GM18858 (cell line): ENCODE measurements at regions not wholly inside any gene's neighbourhood (a gene's known extent, or its start where the extent isn't known, plus 50 kb on each side); places are given as distances from the start of the nearest gene placed in this dataset.

ENCODE experiments used
- ATAC-seq: cut with Tn5 transposase; IDR thresholded peaks from one replicate; pipeline ENCODE4 v1.9.1; 2021; ENCODE audit not compliant: unreplicated experiment

DNA sequence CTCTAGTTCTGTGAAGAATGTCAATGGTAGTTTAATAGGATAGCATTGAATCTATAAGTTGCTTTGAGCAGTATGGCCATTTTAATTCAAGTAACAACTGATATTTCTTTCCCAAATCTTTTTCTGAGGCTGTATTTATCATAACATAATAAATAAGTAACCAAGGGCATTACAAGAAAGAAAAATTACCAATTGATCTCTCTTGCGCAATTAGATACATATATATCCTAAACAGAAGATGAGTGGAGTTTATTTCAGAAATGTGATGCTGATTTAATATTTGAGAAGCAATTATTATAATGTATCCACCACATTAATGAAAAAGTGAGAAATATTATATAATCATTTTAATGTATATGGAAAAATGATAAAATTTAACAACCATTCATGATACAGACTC, 802.5 kb upstream of the AGA start:
- no peak for ATAC-seq

DNA sequence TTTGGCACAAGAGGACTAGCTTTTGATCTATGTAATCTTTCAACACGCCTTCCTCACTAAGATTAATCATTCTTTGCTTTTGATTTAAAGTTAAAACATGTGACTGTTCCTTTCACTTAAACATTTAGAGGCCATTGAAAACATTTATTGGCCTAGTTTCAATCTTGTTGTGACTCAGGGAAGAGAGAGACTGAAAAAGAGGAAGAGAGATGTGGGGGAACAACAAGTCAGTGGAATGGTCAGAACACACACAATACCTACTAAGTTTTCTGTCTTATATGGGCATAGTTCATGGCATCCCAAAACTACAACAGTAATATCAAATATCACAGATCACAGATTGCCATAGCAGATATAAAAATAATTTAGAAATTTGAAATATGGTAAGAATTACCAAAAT, 812.9 kb upstream of the AGA start:
- no peak for ATAC-seq

DNA sequence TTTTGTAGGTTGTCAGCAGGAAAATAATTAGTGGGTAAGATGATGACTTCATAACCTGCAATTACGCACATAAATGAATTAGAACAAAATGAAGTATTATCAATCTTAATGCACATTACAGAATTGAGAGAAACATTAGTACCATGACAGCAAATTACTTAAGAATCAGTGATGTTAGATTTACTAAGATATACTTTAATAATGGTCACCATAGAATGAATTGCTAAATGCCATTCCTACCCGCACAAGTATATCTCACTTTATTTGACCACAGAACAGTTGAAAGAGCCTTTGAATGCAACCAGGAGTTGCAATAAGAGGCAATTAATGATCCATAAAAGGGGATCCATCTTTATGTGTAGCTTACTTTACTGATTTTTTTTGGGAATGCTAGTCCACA, 816.4 kb upstream of the AGA start:
- no peak for ATAC-seq

DNA sequence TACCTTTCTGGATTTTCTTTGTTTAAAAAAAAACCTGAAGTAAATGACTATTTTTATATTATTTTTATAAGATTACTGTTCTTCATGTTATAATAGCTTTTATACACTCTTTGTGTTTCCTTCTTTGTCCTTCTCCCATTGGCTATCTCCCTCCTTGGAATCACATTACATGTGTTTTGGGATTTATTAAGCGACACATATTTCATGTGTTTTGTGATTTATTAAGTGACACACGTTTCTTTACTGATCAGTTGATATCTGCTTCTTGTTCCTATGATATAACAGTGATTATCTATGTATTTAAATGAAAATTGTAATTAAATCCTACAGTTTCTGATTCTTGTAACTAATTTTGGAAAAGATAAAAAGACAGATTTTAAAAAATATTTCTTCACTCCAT, 817.3 kb upstream of the AGA start:
- ATAC-seq: no peak

DNA sequence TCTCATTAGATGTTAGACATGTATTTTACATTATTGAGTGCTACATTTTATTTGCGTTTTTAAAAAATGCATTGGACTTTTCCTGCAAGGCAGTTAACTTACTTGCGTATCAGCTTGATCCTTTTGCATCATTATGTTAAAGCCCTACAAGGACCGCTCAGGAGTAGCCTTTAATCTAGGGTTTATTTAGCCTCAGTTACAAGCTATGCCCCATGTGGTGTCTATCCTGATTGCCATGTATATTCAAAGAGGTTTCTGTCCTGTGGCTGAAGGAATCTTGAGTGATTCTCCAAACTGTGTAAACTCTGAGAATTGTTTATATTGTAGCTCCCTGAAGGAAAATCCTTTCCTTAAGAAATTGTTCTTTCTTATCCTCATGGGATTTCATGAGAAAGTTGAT, 821.8 kb upstream of the AGA start:
- ATAC-seq: no peak

DNA sequence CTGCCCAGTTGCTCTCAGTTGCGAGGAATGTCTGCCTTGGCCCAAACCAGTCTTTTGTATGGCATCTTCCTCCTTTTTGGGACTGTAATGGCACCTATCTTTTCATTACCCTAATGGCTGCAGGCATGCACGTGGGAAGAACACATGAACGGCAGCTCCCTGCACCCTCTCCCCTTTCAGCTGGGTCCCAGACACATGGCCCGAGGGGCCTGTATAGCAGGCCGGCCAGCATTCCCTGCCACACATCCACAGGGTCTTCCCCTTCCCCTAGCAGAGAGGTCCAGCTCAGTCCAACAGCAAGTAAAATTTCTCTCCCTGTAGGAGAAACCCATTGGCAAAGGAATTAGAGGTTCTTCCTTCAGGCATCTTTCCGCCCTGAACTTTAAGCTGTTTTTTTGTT, 829.1 kb upstream of the AGA start:
- ATAC-seq: no peak

DNA sequence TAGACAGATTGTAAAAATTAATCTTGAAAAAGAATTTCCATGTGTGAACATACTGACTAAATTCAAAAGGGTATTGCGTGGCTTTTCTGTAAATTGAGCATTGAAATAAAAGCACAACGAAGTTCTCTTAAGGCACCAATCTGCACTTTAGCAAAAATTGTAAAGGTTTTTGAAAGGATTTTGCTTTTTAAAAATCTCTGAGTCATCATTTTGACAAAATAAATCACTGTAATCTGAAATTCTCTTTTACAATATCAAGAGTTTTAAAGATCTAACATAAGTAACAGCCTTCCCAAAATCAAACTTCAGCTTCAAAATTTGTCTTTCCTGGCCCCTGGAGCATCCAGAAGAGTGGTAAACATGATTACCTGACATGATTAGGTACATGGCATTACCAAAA, 830.9 kb upstream of the AGA start:
- no peak for ATAC-seq

DNA sequence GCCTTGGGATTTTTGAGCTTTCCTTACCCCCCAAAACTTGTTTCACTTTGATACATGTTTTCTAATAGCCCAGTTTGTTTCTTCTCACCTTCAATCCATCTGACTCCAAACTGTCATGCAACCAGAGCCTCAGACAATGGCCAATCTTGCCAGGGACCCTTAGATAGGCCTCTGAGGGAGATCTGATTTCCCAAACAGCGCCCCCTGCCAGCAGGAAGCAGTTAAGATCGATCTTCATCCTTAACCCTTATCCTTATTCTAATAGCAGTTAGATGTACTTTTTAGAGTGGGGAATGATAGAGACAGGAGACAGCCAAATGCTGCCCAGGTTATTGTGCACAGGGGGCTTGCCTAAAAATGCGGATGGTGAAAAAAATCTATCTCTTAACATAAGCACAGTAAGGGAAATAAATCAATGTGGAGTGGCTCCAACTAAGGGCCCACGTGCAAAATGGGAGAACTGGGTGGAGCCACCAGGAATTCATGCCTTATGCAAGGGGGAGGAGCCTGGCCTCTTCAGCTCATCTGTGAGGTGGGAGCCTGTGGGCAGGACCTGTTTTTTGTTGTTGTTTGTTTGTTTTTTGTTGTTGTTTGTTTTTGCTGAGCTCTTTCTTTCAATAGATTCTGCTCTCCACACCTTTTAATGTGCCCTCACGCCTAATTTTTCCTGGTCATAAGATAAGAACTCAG, 833.6 kb upstream of the AGA start:
- no peak for ATAC-seq

DNA sequence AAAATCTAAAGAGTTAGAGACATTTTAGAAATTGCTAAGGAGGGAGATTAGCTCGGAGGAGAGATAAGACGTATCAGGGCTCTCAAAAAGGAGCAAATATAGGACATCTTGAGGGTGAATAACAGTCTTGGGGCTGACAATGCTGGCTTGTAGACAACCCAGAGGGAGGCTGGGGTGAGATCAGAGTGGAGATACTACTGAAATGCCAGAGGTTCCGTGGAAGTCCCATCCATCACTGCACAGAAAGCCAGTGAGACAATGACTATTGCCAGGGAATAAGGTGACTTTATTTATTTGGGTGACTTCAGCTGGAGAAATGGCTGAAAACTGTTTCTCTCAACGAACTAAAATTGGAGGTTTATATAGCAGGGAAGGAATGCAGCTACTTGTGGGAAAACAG, 838.1 kb upstream of the AGA start:
- ATAC-seq: no peak

DNA sequence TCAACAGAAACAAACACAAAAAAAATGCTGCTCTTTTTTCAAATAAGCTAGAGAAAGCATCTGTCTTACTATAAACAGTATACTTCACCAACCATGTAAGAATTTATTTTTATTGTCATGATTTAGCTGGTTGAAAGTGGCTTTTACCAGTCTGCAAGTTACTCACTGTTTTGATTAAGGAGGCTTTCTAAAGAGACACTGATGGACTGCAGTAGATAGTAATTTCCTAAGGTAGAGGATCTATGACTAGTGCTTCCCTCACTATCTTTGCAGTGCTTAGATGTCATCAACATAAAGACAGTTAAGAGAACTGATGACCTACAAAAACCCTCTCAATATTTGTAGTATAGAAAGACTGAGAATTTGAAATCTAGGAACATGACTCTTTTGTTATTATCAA, 846.2 kb upstream of the AGA start:
- ATAC-seq: no peak

DNA sequence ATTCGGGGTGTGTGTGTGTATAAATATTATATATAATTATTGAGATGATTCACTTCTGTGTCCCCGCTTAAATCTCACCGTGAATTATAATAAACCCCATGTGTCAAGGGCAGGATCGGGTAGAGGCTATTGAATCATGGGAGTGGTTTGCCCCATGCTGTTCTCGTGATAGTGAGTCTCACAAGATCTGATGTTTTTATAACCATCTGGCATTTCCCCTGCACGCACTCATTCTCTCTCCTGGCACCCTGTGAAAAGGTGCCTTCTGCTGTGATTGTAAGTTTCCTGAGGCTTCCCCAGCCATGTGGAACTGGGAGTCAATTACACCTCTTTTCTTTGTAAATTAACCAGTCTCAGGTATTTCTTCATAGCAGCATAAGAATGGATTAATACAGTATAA, 851.4 kb upstream of the AGA start:
- ATAC-seq: no peak

DNA sequence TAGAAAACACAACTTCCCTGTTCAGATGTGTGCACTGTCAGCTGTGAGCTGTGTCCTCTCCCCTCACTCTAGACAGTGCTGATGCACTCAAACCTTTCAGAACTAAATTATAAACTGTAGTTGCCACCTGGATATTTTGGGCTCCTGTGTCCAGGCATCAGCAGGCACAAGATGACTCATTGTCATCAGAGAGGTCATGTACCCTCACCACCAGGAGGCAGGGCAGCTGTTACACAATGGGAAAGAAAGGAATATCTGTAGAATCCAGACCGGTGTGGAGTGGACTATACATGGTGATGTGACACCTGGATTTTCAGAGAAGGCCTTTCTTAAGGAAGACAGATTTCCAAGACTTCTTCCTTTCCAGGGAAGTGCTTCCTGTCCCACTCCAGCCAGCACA, 854.4 kb upstream of the AGA start:
- no peak for ATAC-seq

DNA sequence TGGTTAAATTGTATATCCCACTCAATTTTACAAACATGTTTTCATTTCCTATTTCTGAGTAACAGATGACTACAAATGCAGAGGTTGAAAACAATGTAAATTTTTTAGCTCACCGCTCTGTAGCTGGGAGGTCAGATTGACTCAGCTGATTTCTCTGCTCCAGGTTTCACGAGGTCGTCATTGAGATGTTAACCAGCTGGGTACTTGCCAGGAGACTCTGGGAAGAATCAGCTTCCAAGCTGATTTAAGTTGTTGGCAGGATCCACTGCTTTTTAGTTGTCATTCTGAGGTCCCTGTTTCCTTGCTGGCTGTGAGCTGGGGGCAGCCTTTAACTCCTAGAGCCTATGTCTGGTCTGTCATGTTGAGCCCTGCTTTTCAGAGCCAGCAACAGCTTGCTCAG, 864.3 kb upstream of the AGA start:
- no peak for ATAC-seq

DNA sequence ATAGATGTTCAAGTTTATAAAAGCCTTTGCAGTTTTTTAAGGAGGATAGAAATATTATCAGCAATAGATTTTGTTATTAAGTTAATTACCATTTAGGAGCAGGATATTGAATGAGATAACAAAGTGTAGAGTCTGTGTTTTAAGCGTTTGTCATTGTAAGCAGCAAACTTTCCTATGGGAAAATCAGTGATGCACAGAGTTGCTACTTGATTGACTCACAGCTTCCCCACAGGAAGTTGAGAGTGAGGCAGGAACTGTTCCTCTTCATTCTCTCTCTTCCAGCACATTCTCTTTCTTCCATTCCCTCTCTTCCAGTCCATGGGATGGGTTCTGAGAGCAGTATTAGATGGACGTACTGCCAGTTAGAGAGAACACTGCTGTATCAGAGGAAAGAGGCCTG, 867.7 kb upstream of the AGA start:
- ATAC-seq: no peak

DNA sequence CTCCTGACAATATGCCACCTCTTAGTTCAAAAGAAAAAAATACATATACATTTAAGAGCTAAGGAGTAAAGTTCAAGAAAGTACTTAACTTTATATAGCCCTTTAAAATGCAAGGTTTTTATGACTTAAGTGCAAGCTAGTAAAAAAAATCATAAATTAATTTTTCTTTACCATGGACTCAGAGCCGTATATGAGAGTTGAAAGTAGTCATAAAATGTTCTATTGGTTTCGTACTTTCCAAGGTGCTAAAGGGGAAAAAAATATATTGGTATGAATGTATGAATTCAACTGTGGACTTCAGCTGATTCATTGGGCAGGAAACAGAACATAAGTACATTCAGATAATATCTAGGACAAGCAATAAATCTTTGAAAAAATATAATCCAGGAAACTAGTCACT, 869.8 kb upstream of the AGA start:
- ATAC-seq: no peak

DNA sequence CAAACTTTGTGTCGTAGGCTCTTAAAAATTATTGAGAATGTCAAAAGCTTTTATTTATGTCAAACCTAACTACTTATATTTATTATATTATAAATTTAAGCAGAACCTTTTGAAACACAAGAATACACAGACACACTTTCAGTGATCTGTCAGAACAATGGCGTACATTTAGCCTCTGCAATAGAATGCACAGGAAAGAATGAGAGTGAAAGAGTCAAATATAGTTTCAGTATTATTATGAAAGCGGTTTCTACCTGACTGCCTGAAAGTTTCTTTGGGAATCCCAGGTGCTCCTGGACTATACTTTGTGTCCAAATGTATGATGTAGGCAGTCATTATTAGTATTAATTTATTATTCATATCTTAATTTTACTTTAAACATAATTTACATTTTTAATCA, 872.0 kb upstream of the AGA start:
- ATAC-seq: no peak

DNA sequence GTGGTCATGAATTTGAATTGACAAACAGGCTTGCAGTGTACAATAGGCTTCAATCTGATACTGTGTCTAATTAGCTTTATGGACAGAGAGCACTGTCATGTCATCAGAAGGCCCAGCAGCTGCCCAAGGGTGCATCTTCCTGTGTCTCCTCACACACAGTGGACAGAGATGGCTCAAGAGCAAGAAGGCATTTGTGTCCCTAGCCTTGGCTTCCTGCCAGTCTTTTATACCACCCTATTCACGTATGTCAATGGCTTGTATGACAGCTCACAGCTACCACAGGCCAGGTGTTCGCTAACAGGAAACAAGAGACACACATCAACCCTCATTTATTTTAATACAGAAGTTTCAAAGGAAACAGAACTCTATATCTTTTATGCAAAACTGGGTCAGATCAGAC, 874.0 kb upstream of the AGA start:
- ATAC-seq: no peak

DNA sequence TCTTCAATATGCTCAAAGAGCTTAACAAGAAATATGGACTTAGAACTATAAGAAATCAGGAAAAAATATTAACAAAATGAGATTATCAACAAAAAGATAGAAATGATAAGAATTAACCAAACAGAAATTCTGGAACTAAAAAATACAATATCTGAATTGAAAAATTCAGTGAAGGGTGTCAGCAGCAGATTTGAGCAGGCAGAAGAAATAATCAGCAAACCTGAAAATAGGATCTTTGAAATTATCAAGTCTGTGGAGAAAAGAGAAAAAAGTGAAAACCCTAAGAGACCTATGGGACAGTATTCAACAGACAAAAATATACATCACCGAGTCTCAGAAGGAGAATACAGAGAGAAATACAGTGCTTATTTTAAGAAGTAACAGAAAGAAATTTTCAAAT, 877.8 kb upstream of the AGA start:
- no peak for ATAC-seq

DNA sequence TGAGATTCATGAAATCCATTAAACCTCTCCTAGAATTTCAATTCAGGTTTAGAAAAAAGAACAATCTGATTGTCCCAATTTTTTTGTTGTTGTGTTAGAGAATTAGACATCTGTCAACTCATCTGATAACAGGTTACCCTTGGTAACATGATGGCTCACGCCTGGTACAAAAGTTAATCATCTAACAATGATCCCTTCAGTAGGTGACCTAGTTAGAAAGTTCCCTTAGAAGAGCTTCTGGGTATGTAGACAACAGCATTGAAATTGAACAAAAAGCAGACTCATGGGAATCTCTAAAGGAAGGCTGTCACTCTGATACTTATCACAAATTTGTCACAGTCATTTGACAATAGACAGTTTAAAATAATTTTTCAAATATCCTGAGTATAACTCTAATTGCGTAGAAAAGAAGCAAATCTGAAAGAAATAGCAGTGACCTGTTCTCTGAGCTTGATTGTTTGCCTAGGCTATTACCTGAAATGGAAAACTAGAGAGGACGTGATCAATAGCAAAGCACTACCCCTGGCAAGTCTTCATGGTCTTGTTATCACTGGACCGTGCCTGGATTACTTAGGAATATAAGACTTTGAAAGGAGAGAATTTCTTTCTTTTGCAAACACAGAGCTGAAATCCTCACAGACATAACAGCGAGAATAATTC, 880.4 kb upstream of the AGA start:
- no peak for ATAC-seq

DNA sequence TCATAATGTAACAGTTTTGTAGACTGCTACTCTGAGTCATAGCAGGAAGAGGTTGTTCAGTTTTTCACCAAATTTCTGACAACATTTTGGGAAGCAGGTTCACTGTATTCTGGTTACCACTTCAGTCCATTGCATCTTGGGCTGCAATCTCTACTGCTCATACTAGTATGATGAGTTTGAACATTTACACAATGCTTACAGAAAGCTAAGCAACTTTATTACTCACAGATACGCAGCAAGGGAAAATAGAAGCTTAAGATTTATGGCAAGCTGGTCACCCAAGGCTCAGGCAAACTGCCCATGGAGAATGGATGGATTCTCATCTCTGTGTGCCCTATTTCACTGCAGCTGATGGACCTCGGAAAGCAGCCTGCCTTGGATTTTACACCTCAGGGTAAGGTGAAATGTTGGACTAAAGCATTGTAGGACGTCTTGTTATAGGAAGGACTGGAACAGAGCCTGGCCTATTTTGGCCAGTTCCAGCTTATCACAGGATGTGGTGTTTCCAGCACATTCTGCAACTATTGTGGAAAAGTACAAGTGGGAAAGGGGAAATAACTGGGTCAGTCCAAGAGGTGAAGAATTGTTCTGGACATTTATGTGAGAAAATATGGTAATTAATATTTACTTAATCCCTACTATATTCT, 887.1 kb upstream of the AGA start:
- ATAC-seq: no peak

DNA sequence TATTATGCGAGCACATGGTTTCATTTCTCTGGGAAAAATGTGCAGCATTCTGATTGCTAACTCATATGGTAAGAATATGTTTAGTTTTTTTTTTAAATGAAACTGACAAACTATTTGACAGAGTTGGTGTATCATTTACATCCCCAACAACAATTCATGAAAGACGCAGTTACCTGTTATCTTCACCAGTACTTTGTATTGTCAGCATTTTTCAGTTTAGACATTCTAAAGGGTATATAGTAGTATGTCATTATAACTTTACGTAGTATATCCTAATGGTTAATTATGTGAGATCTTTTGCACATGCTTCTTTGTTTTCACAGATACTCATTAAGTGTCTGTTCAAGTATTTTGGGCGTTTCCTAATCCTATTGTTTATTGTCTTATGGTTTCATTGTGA, 891.1 kb upstream of the AGA start:
- ATAC-seq: no peak

DNA sequence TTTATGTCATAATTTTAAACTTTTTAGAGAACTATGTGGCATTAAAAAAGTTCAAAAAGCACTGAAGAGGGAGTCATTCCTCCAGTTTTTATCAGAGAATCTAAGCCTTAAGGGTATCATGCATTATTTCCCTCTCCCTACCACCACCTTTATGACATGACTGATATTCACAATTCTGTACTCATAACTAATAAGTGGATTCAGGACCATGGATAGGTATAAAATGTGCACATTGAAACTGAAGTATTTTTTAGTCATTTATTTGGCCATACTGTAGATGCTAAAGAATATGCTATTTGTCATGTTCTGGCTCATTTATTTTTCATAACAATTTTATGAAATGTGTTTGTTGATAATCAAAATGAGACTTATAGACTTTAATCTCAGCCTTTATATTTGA, 897.5 kb upstream of the AGA start:
- ATAC-seq: no peak

DNA sequence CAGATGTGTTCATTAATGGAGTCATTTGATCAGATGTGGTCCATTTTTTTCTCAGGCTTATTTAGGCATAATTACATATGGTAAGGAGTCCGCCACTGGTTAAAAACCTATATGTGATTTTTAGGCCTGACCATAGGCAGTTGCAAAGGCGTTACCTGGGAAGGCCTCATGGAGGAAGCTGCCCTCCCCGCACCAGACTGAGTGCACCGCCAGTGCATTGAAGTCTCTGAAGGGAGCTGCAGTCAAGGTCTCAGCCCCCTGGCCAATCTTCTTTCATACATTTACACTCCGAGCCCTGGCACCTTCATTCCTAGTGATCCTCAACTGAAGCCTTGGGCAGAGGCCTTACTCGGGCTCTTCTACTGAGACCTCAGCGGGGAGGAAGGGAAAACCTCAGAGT, 898.2 kb upstream of the AGA start:
- ATAC-seq: no peak
